HG02884 (cell line): ENCODE measurements at regions not wholly inside any gene's neighbourhood (a gene's known extent, or its start where the extent isn't known, plus 50 kb on each side); places are given as distances from the start of the nearest gene placed in this dataset.

Source experiments
- ATAC-seq: cut with Tn5 transposase; IDR thresholded peaks from one replicate; pipeline ENCODE4 v1.9.1; 2021; ENCODE audit warnings: mild to moderate bottlenecking, moderate library complexity; ENCODE audit not compliant: unreplicated experiment

- no peak for ATAC-seq
These were observed 211.2 kb downstream of the DTHD1 start for GRCh38 chr4:36492590-36492989.

DNA sequence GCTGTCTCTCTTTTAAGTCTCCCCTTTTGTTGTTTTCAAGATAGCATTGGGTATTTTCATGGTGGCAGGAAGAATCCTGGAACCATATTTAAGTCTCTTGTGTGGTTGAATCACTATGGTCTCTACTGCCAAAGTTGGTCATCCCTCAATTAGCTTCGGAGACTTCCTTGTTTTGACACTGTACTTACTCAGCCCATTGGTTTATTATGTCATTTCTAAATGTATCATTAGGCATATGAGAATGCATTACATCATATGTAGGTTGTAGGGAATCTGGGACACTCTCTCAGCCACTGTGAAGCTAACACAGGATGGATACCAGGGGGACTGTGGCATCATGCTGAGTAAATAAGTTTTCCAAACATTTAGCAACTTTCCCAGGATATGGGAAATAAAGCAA, 211.8 kb downstream of the DTHD1 start:
- no peak for ATAC-seq

GRCh38 chr4:36494016-36494415, 212.6 kb downstream of the DTHD1 start:
- no peak for ATAC-seq

DNA sequence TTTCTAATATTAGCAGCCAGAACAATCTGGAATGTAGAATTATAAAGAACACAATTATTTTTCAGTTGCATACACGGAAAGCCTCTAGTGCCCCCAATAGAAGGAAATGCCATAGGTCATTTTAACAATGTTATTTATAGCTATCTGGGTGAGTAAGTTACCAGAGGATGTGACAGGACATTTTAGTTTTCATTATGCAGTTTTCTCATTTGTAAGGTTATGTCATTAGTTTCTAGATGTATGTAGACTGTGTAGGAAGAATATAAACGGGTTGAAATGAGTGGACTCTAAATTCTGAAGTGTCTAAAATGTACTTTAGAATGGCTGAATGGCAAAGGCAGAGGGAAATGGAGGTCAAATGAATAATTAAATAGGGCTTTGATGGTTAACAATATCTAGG, 213.3 kb downstream of the DTHD1 start:
- no peak for ATAC-seq

GRCh38 chr4:36502350-36502749, 220.9 kb downstream of the DTHD1 start:
- no peak for ATAC-seq

GRCh38 chr4:36508394-36508793, 227.0 kb downstream of the DTHD1 start:
- no peak for ATAC-seq

DNA sequence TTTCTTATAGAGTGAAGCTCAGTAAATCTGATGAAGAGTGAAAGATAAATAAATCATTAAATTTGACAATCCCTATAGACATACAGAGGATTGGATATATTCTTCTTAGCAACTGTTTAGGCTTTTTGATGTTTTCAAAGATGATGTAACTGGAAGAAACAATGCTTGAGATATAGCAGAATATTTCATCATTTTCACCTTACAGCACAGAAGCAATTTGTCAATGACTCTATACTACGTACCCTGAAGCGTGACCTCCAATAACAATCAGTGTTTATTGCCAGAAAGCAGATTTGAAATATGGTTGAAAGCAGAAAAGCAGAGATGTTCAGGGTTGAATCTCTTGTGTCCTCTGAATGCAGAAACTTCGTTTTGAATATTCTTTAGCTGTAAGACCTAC, 228.4 kb downstream of the DTHD1 start:
- no peak for ATAC-seq

GRCh38 chr4:36511785-36512184, 230.4 kb downstream of the DTHD1 start:
- ATAC-seq = no peak

- no peak for ATAC-seq
These were observed 235.2 kb downstream of the DTHD1 start for GRCh38 chr4:36516522-36517095.

GRCh38 chr4:36523182-36523581, 241.8 kb downstream of the DTHD1 start:
- no peak for ATAC-seq

DNA sequence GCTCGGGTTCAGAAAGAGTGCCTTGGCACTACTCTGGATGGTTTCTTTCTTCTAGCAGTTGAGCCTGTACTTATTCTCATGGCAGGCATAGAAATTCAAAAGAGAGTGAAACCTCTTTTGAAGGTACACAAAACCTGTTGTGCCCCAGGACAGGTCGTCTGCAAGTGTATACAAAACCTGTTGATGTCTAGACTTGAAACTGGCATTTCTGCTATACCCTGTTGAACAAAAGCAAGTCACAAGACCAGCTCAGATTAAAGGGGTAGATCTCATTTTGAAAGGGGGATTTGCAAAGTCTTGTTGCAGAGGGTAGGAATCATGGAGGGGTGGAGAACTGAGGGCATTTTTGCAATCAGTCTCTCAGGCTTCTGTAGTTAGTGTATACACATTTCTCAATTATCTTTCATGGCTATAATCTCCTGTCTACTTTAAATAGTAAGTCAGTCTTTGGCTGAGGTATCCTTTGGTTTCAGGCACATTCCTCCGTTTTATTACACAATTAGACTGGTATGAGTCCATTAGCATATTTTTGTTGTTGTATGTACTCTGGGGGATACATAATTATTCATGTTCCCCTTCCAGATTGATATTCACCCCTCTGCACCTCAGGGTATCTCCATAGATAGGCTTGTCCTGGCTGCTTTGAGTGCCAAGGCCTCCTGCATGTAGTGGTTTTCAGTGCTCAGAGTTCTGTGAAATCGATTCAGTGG, 251.4 kb downstream of the DTHD1 start:
- ATAC-seq = no peak

DNA sequence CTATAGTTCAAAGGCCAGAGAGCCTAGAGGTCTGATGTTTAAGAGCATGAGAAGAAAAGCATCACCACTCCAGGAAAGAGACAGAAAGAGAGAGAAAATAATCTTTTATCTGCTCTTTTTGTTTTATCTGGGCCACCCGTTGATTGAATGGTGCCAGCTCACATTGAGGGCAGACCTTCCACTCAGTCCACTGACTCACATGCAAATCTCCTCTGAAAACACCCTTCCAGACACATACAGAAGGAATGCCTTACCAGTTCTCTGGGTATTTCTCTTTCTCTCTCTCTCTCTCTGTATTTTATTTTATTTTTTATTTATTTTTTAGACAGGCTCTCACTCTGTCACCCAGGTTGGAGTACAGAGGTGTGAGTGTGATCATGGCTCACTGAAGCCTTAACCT, 252.5 kb downstream of the DTHD1 start:
- ATAC-seq = no peak

- no peak for ATAC-seq
These were observed 266.0 kb downstream of the DTHD1 start for GRCh38 chr4:36547383-36547782.

DNA sequence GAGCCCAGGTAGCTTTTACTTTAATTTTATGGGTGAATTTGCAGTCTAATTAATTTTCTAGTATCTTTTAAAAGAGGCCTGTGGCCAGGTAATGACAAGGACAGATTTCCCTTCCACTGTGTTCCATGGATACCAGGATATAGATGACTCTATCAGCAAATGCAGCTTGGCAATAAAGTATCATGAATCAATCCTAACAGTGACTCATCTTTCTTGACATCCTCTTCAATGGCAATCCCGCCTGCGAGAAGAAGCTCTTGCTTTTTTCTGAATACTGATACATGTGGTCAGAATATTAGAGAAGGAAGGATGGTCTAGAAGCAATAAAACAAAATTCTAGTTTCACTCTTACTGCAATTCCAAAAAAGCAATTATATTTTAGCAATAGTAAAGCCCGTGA, 267.8 kb downstream of the DTHD1 start:
- no peak for ATAC-seq

GRCh38 chr4:36549992-36550391, 268.6 kb downstream of the DTHD1 start:
- no peak for ATAC-seq

DNA sequence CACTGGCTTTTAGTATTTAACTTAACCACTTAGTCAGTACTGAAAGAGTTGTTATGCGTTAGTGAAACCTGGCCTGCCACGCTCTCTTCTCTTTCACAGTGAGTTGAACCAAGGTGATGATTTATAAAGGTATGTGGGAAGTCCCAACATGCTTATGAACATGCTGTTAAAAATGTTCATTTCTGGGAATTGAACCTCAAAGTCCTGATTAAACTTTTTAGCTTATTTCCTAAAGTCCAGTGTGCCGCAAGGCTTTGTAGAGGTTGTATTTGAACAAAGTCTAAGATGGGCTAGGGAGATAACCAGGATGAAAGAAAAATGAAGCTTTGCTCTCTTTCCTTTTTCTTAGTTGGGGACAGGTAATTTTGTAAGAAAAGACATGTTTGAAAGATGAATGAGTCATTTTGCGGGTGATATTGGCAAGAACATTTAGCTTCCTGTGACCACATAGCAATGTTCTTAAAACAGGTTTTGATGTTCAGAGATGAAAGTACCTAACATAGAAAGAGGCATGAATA, 270.3 kb downstream of the DTHD1 start:
- peak; percentile 91 for ATAC-seq

- no peak for ATAC-seq
These were observed 271.6 kb downstream of the DTHD1 start for GRCh38 chr4:36553029-36553428.

DNA sequence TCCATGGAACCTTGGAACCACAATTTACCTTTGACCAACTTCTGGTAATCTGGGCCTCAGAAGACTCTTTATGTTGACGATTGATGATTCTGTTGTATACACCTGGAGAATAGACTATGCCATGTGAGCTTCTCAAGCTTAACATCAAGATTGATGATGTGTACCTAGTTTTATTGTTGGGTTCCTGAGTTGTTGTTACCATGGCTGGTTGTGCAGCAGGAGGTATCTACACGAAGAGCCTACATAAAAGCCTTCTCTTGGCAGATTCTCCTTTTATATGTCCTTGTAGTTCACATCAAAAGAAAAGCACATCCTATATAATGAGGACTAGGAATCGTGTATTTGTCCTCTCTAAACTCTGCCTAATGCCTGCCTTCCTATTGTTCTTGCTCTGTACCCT, 272.0 kb downstream of the DTHD1 start:
- no peak for ATAC-seq

GRCh38 chr4:36556984-36557383, 275.6 kb downstream of the DTHD1 start:
- ATAC-seq = no peak

GRCh38 chr4:36568575-36568974, 287.2 kb downstream of the DTHD1 start:
- no peak for ATAC-seq

- ATAC-seq = no peak
These were observed 292.0 kb downstream of the DTHD1 start for GRCh38 chr4:36573441-36573840.

DNA sequence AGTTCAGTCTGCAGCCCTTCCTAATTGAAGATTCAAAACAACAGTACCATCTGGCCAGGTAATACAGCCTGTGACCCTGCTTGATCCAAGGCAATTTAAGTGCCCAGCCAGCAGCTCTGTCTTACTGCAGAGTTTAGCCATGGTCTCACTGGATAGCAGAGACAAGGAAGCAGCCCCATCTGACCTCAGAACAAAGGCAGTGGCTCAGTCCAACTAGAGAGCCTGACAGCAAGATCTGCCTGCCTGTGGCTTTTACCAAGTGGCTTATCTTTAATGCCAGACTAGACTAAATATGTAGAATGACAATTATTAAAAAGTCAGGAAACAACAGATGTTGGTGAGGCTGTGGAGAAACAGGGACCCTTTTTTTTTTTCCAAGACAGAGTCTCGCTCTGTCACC, 293.4 kb downstream of the DTHD1 start:
- no peak for ATAC-seq

- no peak for ATAC-seq
These were observed 300.8 kb downstream of the DTHD1 start for GRCh38 chr4:36582198-36582597.
